OCI-LY1 (cell line): ENCODE measurements at regions not wholly inside any gene's neighbourhood (a gene's known extent, or its start where the extent isn't known, plus 50 kb on each side); places are given as distances from the start of the nearest gene placed in this dataset.
A peak's percentile ranks its signal among the peaks of the same experiment; 100 is the strongest.
"Not testable (repeated sequence)": the region's sequence is repeated elsewhere in the genome, so short reads cannot be mapped to it uniquely, and the experiment has no call there.

Experiments used
- H2AFZ ChIP-seq: fragments of 200-600 bp; sonication (generic), shearing (Covaris generic); 2 replicates; pipeline ENCODE4 v1.6.0; 2014; ENCODE audit warnings: antibody characterized with exemption, mild to moderate bottlenecking, low read length
- H3F3A ChIP-seq: fragments of 200-600 bp; sonication (generic), shearing (Covaris generic); 2 replicates; pipeline ENCODE4 v1.6.0; 2014; ENCODE audit warnings: mild to moderate bottlenecking, antibody characterized with exemption, low read length, moderate library complexity; ENCODE audit not compliant: insufficient read depth
- H3K27ac ChIP-seq: fragments of 200-600 bp; sonication (generic); 2 replicates; pipeline ENCODE4 v1.5.1; 2014; ENCODE audit warnings: low read length, mixed run types, mild to moderate bottlenecking, low read depth; ENCODE audit not compliant: poor library complexity, severe bottlenecking
- H3K27me3 ChIP-seq: fragments of 200-600 bp; sonication (generic); 2 replicates; pipeline ENCODE4 v1.6.0; 2014; ENCODE audit warnings: antibody characterized with exemption, mild to moderate bottlenecking, low read length, moderate library complexity; ENCODE audit not compliant: insufficient read depth
- H3K36me3 ChIP-seq: fragments of 200-600 bp; sonication (generic); 2 replicates; pipeline ENCODE4 v1.6.1; 2014; ENCODE audit warnings: mild to moderate bottlenecking, antibody characterized with exemption, low read length, moderate library complexity, mixed read lengths; ENCODE audit not compliant: insufficient read depth
- H3K4me1 ChIP-seq: fragments of 200-600 bp; sonication (generic); 2 replicates; pipeline ENCODE4 v1.5.1; 2014; ENCODE audit warnings: mild to moderate bottlenecking, low read length, moderate library complexity; ENCODE audit not compliant: insufficient read depth, severe bottlenecking
- H3K4me2 ChIP-seq: fragments of 200-600 bp; sonication (generic), shearing (Covaris generic); 2 replicates; pipeline ENCODE4 v1.6.1; 2014; ENCODE audit warnings: low read length
- H3K4me3 ChIP-seq: fragments of 200-600 bp; sonication (generic); 2 replicates; pipeline ENCODE4 v1.5.1; 2014; ENCODE audit warnings: low read length, low read depth, mild to moderate bottlenecking, mixed read lengths; ENCODE audit not compliant: poor library complexity, severe bottlenecking
- H3K79me2 ChIP-seq: fragments of 200-600 bp; shearing (Covaris generic); 2 replicates; pipeline ENCODE4 v1.6.1; 2016; ENCODE audit warnings: mixed run types, low read length, mixed read lengths; ENCODE audit not compliant: insufficient read depth
- H3K9ac ChIP-seq: fragments of 200-600 bp; sonication (generic), shearing (Covaris generic); 2 replicates; pipeline ENCODE4 v1.6.1; 2014; ENCODE audit warnings: mild to moderate bottlenecking, low read length, mixed read lengths
- H3K9me2 ChIP-seq: fragments of 200-600 bp; sonication (generic), shearing (Covaris generic); 2 replicates; pipeline ENCODE4 v1.6.1; 2014; ENCODE audit warnings: low read depth, mild to moderate bottlenecking, low read length, mixed read lengths
- H3K9me3 ChIP-seq: fragments of 200-600 bp; shearing (Covaris generic); 2 replicates; pipeline ENCODE4 v1.6.1; 2014; ENCODE audit warnings: low read length, mixed read lengths
- H4K20me1 ChIP-seq: fragments of 200-600 bp; sonication (generic), shearing (Covaris generic); 2 replicates; pipeline ENCODE4 v1.6.0; 2016; ENCODE audit warnings: mild to moderate bottlenecking, low read length; ENCODE audit not compliant: insufficient read depth
- CTCF ChIP-seq: fragments of 200-600 bp; sonication (generic), shearing (Covaris generic); IDR thresholded peaks from 2 replicates; pipeline ENCODE4 v1.5.1; 2017; ENCODE audit warnings: mild to moderate bottlenecking, antibody characterized with exemption, low read length, moderate library complexity, mixed read lengths
- EZH2 ChIP-seq: fragments of 200-600 bp; sonication (generic), shearing (Covaris generic); IDR thresholded peaks from 2 replicates; pipeline ENCODE4 v1.8.0; 2017; ENCODE audit warnings: borderline replicate concordance, mixed run types, mild to moderate bottlenecking, antibody characterized with exemption, low read length, moderate library complexity, mixed read lengths

- H3K9me3 ChIP-seq = no peaks in the 10 kb centered on the region
- no peak overlapping the region for H3K27ac ChIP-seq
- no peaks in the 10 kb centered on the region for H4K20me1 ChIP-seq
- no peaks in the 10 kb centered on the region for H3K9me2 ChIP-seq
- H3K79me2 ChIP-seq = no peaks in the 10 kb centered on the region
- no peaks in the 10 kb centered on the region for H3F3A ChIP-seq
- no peaks in the 10 kb centered on the region for H3K4me1 ChIP-seq
- no peak overlapping the region for H3K9ac ChIP-seq
- H3K36me3 ChIP-seq = no peaks in the 10 kb centered on the region
- H3K4me3 ChIP-seq = no peak overlapping the region
- no peaks in the 10 kb centered on the region for H3K27me3 ChIP-seq
- no peak for TF ChIP-seq EZH2
- no peak overlapping the region for H2AFZ ChIP-seq
- no peak overlapping the region for H3K4me2 ChIP-seq
Measured at GRCh38 chr14:25463480-25463879, 413.5 kb upstream of the STXBP6 start.

- H3K27ac ChIP-seq = no peak overlapping the region
- H3K9me2 ChIP-seq = no peaks in the 10 kb centered on the region
- no peaks in the 10 kb centered on the region for H3K4me1 ChIP-seq
- H3K79me2 ChIP-seq = no peaks in the 10 kb centered on the region
- no peaks in the 10 kb centered on the region for H3K27me3 ChIP-seq
- no peak overlapping the region for H3K9ac ChIP-seq
- H3K9me3 ChIP-seq = no peaks in the 10 kb centered on the region
- H3K36me3 ChIP-seq = no peaks in the 10 kb centered on the region
- no peak overlapping the region for H2AFZ ChIP-seq
- H3K4me2 ChIP-seq = no peak overlapping the region
- no peak for TF ChIP-seq EZH2
- peak; percentile 17; the same call in 1 of the 2 replicates for TF ChIP-seq CTCF
- H3F3A ChIP-seq = no peaks in the 10 kb centered on the region
- no peaks in the 10 kb centered on the region for H4K20me1 ChIP-seq
- H3K4me3 ChIP-seq = no peak overlapping the region
Measured at GRCh38 chr14:25461780-25462179, 411.8 kb upstream of the STXBP6 start.

GRCh38 chr14:25444381-25444780, 394.4 kb upstream of the STXBP6 start:
- H3K4me2 ChIP-seq = no peak overlapping the region
- TF ChIP-seq CTCF (no peak), EZH2 (no peak)
- H3K4me1 ChIP-seq = no peaks in the 10 kb centered on the region
- no peaks in the 10 kb centered on the region for H3K9me2 ChIP-seq
- no peaks in the 10 kb centered on the region for H3K9me3 ChIP-seq
- H4K20me1 ChIP-seq = no peaks in the 10 kb centered on the region
- no peak overlapping the region for H2AFZ ChIP-seq
- no peaks in the 10 kb centered on the region for H3K79me2 ChIP-seq
- H3K27me3 ChIP-seq = no peaks in the 10 kb centered on the region
- no peaks in the 10 kb centered on the region for H3F3A ChIP-seq
- H3K36me3 ChIP-seq = no peaks in the 10 kb centered on the region
- no peak overlapping the region for H3K9ac ChIP-seq
- no peak overlapping the region for H3K4me3 ChIP-seq
- no peak overlapping the region for H3K27ac ChIP-seq

GRCh38 chr14:25440382-25440781, 390.4 kb upstream of the STXBP6 start:
- H2AFZ ChIP-seq, H3K9ac ChIP-seq, H3K9me3 ChIP-seq, H3K79me2 ChIP-seq, H3F3A ChIP-seq, H3K4me3 ChIP-seq, H4K20me1 ChIP-seq, H3K4me2 ChIP-seq, H3K27ac ChIP-seq, H3K4me1 ChIP-seq, H3K36me3 ChIP-seq, H3K9me2 ChIP-seq, H3K27me3 ChIP-seq: not testable (repeated sequence)
